Astrocyte of the hippocampus (primary cell): ENCODE measurements at regions not wholly inside any gene's neighbourhood (a gene's known extent, or its start where the extent isn't known, plus 50 kb on each side); places are given as distances from the start of the nearest gene placed in this dataset.

Experiments
- DNase-seq: peaks from one replicate; pipeline ENCODE4 v3.0.0; 2011; ENCODE audit warnings: low read depth, low spot score

- DNase-seq = no peak
Observed at GRCh38 chr5:101935086-101935485, 361.0 kb downstream of the SLCO4C1 start.

- DNase-seq = no peak
Observed at GRCh38 chr5:101932599-101932998, 363.5 kb downstream of the SLCO4C1 start.

DNA sequence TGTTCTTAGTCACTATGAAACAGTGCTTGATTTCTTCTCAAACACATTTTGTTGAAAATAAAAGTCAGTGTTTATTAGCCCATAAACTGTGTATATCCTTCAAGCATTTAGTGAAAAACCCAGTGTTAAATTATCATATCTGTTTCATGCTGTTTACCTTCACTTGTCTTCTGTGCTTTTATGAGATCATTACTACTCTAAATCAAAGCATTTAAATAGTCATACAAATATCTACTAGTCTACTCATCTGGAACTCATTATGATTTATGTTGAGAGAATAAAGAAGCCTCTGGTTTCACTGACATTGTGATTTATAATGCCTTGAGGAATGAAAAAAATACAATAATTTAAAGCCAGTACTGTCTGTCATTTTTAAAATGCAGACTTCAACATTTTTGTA lies 366.5 kb downstream of the SLCO4C1 start:
- no peak for DNase-seq

DNA sequence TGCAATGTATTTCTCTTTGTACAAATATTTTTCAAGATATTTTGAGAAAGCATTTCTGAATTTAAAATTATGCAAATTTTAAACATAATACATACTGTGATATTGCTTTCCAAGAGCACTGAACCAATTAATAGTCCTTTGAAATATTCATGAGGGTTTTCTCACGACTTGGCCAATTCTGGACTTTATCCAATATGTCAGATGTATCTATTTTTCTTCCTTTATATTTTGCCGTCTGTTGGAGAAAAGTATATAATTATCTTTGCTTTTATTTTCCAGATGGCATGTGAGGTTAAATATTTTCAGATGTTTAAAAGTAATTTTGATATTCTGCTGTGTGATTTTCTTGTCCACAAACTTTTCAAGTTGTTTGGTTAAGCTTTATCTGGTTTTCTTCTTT lies 378.9 kb downstream of the SLCO4C1 start:
- DNase-seq = no peak

- peak; percentile 89 for DNase-seq
Observed at GRCh38 chr5:101915554-101915953, 380.5 kb downstream of the SLCO4C1 start.

DNA sequence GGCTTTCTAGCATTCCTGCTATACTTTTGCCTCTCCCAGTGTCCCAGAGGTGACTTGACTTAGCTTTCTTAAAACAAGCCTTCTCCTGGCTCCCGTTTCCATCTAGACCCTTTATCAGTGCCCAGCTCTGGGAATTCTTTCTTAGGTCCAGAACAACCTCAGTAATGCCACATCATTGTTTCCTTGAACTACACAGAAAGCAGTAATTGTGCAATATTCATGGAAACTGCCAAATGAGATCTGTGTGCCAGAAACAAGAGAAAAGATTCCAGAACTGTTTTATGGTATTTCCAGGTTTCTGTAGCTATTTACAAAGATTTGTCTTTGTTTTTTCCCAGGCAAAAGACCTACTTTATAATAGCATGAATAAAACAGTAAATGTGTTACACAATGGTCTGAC lies 391.3 kb downstream of the SLCO4C1 start:
- peak; percentile 81 for DNase-seq

DNA sequence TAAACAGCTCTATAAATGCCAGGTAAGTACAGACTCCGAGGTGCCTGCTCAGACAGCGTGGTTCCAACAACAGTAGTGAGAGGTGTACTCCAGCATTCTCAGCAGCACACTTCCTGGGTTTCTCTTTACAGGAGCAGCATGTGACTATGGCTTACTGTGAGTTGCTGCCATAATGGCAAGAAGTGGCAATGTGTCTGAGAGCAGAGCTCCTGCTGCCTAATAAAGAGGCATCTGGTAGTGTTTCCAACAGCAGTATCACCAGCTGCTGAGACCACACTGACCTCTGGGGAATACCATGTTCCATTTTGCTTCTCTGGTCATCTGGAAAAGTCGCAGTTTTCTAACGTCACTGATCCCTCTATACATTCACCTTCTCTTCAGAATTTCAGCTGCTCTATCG lies 398.2 kb downstream of the SLCO4C1 start:
- DNase-seq = no peak

DNA sequence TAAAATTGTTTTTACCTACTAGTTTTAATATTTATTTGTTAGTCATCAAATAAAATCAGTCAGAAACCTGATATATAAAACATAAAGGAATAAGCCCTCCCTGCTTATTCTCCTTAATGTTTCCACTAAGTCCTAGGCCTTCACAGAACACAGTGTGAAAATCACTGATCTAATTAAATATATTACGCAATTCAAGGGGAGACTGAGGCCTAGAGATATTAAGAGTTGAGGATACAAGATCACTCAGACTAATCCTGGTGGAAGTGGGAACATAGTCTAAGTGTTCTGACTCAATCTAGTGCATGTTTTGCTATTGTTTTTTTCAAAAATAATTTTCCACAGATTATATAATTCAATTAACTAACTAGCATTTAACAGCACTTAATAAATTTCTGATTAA lies 401.1 kb downstream of the SLCO4C1 start:
- no peak for DNase-seq

GRCh38 chr5:101878190-101878589 lies 417.9 kb downstream of the SLCO4C1 start:
- no peak for DNase-seq

DNA sequence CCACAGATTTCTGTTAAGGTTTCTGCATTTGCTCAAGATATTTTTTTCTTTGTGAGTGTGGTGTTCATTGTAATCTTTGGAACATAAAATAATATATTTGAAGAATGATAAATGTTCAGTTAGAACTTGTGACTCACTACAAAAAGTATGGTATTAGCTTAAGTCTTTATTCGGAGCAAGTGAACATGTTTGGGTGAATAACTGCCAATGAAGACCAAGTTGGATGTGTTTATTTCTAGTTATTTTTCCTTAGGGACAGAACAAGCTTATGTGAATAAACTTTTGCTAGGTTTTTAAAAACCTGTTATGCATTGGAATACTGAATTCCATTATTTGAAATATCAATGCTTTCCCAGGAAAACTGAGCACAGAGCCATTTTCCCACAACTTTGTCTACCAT lies 418.6 kb downstream of the SLCO4C1 start:
- DNase-seq = no peak

DNA sequence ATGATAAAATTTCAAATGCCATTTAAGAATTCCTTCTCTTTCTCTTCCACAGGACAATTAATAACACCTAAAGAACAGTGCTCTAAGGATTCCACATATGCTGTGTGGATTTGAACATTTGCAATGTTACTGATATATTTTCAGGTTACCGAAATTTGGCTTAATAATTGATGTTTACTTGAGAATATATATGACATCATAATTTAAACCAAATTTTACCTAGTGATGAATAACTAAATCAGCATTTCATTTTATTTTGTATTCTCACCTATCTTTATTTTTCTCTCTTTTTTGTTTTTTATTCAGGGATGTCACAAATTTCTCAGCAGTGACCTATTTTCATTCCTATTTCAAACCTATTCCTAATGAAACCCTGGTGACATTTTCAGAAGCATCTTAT lies 429.6 kb downstream of the SLCO4C1 start:
- DNase-seq = no peak

DNA sequence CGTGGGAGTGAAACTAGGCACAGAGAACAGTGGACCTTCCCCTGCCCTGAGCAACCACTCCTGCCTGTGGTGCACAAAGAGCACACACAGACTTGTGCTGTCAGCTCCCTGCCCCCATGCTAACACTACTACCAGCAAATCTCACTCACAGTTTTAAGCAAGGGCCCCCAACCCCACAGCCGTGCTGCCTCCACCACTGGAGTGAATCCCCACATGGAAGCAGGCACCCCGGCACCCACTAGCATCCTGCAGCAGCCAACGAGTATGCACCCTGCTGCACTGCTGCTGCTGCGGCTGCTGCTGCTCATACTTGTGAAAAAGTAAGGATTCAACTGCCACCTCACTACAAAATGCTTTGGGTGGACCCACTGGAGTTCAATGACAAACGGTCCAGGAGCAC lies 435.5 kb downstream of the SLCO4C1 start:
- no peak for DNase-seq

DNA sequence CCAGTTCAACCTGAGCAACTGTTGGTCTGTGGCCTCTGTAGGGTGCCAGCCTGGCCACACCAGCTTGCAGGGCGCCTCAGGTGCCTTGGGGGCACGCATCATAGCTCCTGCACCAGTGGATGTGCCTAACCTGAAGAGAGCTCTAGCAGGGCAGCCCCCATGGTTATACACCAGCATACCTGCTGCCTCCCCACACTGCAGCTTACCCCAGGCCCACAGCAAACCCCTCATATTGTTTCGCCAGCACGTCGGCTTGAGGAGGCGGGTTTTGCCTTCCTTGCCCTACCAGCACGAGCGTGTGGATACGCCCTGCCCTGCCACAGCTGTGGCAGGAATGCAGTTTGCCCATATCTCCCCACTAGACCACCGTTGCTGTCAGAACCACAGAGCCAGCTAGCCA lies 435.9 kb downstream of the SLCO4C1 start:
- DNase-seq = no peak

- no peak for DNase-seq
Observed at GRCh38 chr5:101846496-101846895, 449.6 kb downstream of the SLCO4C1 start.

DNA sequence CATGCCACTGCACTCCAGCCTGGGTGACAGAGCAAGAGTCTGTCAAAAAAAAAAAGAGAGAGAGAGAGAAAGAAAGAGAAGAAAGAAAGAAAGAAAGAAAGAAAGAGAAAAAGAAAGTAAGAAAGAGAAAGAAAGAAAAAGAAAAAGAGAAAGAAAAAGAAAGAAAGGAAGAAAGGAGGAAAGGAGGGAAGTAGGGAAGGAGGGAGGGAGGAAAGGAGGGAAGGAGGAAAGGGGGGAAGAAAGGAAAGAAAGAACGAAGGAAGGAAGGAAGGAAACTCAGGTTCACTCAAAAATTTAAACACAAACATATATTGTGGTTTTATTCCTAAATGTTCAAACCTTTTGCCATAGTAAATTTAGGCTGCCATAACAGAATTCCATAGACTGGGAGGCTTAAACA lies 453.0 kb downstream of the SLCO4C1 start:
- DNase-seq = no peak

GRCh38 chr5:101838435-101838834 lies 457.6 kb downstream of the SLCO4C1 start:
- DNase-seq = peak; percentile 84

- DNase-seq = no peak
Observed at GRCh38 chr5:101829255-101829654, 466.8 kb downstream of the SLCO4C1 start.

GRCh38 chr5:101811466-101811865 lies 484.6 kb downstream of the SLCO4C1 start:
- no peak for DNase-seq

- peak; percentile 4 for DNase-seq
Observed at GRCh38 chr5:101806410-101806809, 489.7 kb downstream of the SLCO4C1 start.

- DNase-seq = no peak
Observed at GRCh38 chr5:101796427-101796826, 499.7 kb downstream of the SLCO4C1 start.

- no peak for DNase-seq
Observed at GRCh38 chr5:101788797-101789196, 507.3 kb downstream of the SLCO4C1 start.

DNA sequence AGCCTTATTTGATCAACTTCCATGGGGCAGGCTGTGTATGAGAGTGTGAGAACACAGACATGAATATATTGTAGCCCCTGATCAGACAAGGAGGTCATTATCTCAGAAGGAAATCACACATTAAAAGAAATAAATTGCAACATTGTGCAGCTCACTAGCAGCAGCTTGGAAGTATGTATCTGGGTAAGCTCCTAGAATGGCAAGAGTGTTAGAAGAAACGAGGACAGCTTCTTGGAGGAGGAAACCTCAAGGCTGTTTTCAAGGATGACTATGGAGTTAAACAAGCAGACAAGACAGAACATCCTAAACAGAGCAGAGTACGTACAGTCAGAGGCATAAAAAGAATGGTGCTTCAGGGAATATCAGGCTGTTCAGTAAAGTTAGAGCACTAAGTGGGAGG lies 511.0 kb downstream of the SLCO4C1 start:
- no peak for DNase-seq

DNA sequence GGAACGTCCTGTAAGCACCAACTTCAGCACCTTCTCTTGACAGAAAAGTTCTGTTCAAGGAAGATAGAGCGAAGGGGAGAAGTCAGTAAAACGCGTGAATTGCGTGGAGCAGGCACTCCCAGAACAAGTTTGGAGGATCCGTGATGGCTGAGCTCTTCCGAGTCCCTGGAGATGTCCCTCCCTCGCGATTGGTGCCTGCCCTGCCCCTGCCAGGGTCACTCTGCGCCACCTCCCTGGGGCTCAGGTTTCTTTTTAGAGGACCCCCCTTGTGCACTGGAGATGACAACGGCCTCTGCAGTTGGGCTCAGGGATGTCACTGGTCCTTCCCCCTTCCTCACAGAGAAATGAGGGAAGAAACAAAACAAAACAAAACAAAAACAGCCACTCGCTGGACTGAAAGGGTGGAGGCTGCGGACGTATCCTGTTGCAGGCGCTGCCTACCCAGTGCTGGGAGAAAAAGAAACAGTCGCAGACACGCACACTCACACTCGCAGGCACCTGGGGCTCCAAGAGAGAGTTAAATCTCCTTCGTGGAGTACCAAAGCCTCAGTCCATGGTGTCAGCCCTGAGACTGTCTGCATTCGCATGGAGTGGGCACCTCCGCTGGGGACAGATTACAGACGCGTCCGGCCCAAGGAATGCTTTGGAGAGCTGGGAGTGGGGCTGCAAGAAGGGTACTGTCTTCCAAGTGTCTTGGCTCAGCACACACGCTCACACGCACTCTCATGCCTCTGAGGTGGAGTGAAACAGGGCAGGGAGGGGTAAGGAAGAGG lies 512.7 kb downstream of the SLCO4C1 start:
- peak; percentile 25 for DNase-seq
